IMR-90 (cell line): ENCODE measurements at regions not wholly inside any gene's neighbourhood (a gene's known extent, or its start where the extent isn't known, plus 50 kb on each side); places are given as distances from the start of the nearest gene placed in this dataset.

Source experiments
- ATAC-seq: fragments of 200-7000 bp; cut with Tn5 transposase; 2 replicates; pipeline ENCODE4 v1.9.1; 2020; ENCODE audit warnings: low read depth, mild to moderate bottlenecking, moderate library complexity
- BruUV-seq: library from RNA; stranded (reverse); fragments of 400-500 nt; replicated peaks from 2 replicates; lab custom pipeline; 2021; lab: Mats Ljungman, UMichigan
- CTCF ChIA-PET: fragments of 300-600 bp; formaldehyde crosslinking; extraction: SDS; loops from one replicate; lab custom pipeline; 2021; ENCODE audit warnings: antibody characterized with exemption; lab: Yijun Ruan, JAX
- POLR2A ChIA-PET: fragments of 300-600 bp; sonication (Branson Sonifier 250); formaldehyde crosslinking; loops from one replicate; lab custom pipeline; 2022; ENCODE audit warnings: antibody characterized with exemption; ENCODE audit not compliant: unreplicated experiment; lab: Charles Lee
- DNase-seq: peaks from one replicate; pipeline ENCODE4 v3.0.0; 2013
- H2AFZ ChIP-seq: replicated peaks from 2 replicates; pipeline ENCODE3; 2013; ENCODE audit warnings: low read length, mild to moderate bottlenecking; ENCODE audit not compliant: poor library complexity
- H2AK5ac ChIP-seq: 2 replicates; pipeline ENCODE4 v1.6.1; 2013; ENCODE audit warnings: low read depth, low read length, inconsistent platforms
- H2AK9ac ChIP-seq: replicated peaks from 2 replicates; pipeline ENCODE3; 2013; ENCODE audit warnings: mild to moderate bottlenecking, low read depth, low read length, moderate library complexity; ENCODE audit not compliant: poor library complexity
- H2BK120ac ChIP-seq: 2 replicates; pipeline ENCODE4 v1.6.1; 2013; ENCODE audit warnings: low read depth, low read length, inconsistent platforms
- H2BK15ac ChIP-seq: 3 replicates; pipeline ENCODE4 v1.6.1; 2013; ENCODE audit warnings: low read depth, low read length, inconsistent platforms
- H2BK20ac ChIP-seq: 2 replicates; pipeline ENCODE4 v1.6.1; 2013; ENCODE audit warnings: low read depth, mild to moderate bottlenecking, inconsistent platforms, low read length, moderate library complexity
- H2BK5ac ChIP-seq: 2 replicates; pipeline ENCODE4 v1.6.1; 2013; ENCODE audit warnings: mild to moderate bottlenecking, low read depth, low read length, inconsistent platforms; ENCODE audit not compliant: poor library complexity, severe bottlenecking
- H3K14ac ChIP-seq: replicated peaks from 2 replicates; pipeline ENCODE4 v1.6.1; 2013; ENCODE audit warnings: low read depth, low read length, inconsistent platforms
- H3K18ac ChIP-seq: 2 replicates; pipeline ENCODE4 v1.6.1; 2013; ENCODE audit warnings: low read depth, low read length, control low read depth
- H3K23ac ChIP-seq: 2 replicates; pipeline ENCODE4 v1.6.1; 2013; ENCODE audit warnings: low read depth, low read length, inconsistent platforms
- H3K27ac ChIP-seq: 2 replicates; pipeline ENCODE4 v1.5.1; 2013; ENCODE audit warnings: mild to moderate bottlenecking, control low read depth, low read length; ENCODE audit not compliant: insufficient read depth
- H3K27me3 ChIP-seq: 2 replicates; pipeline ENCODE4 v1.6.1; 2013; ENCODE audit warnings: low read length; ENCODE audit not compliant: control insufficient read depth, insufficient read depth
- H3K36me3 ChIP-seq: 2 replicates; pipeline ENCODE4 v1.6.1; 2013; ENCODE audit warnings: low read length, mixed read lengths; ENCODE audit not compliant: control insufficient read depth, insufficient read depth
- H3K4ac ChIP-seq: 2 replicates; pipeline ENCODE4 v1.6.1; 2013; ENCODE audit warnings: low read depth, low read length, inconsistent platforms
- H3K4me1 ChIP-seq: 2 replicates; pipeline ENCODE4 v1.6.1; 2013; ENCODE audit warnings: low read length, mixed read lengths; ENCODE audit not compliant: control insufficient read depth, insufficient read depth
- H3K4me2 ChIP-seq: 2 replicates; pipeline ENCODE4 v1.6.1; 2013; ENCODE audit warnings: low read depth, mild to moderate bottlenecking, control low read depth, low read length, moderate library complexity
- H3K4me3 ChIP-seq: 2 replicates; pipeline ENCODE4 v1.5.1; 2013; ENCODE audit warnings: low read depth, mild to moderate bottlenecking, control low read depth, low read length, moderate library complexity; ENCODE audit not compliant: insufficient read depth
- H3K56ac ChIP-seq: 2 replicates; pipeline ENCODE4 v1.6.1; 2013; ENCODE audit warnings: low read length, inconsistent platforms; ENCODE audit not compliant: insufficient read depth; ENCODE audit errors: extremely low read depth
- H3K79me1 ChIP-seq, 2 experiments: 2 replicates each; pipeline ENCODE4 v1.6.1; 2013; ENCODE audit warnings: low read length in 2 of 2, inconsistent platforms in 1 of 2, low read depth in 1 of 2
- H3K9ac ChIP-seq: 2 replicates; pipeline ENCODE4 v1.6.1; 2013; ENCODE audit warnings: low read depth, low read length, control low read depth
- H3K9me1 ChIP-seq: 2 replicates; pipeline ENCODE4 v1.6.1; 2013; ENCODE audit warnings: low read length, inconsistent platforms; ENCODE audit not compliant: insufficient read depth
- H3K9me3 ChIP-seq: 2 replicates; pipeline ENCODE4 v1.6.1; 2013; ENCODE audit warnings: low read length; ENCODE audit not compliant: control insufficient read depth, insufficient read depth
- H4K20me1 ChIP-seq: 2 replicates; pipeline ENCODE4 v1.6.1; 2013; ENCODE audit warnings: low read length, inconsistent platforms; ENCODE audit not compliant: insufficient read depth
- H4K5ac ChIP-seq: 2 replicates; pipeline ENCODE4 v1.6.1; 2013; ENCODE audit warnings: mild to moderate bottlenecking, low read depth, low read length, control low read depth
- H4K8ac ChIP-seq, 2 experiments: 2 replicates each; pipeline ENCODE4 v1.6.1; 2013; ENCODE audit warnings: low read depth in 2 of 2, low read length in 2 of 2, control low read depth in 1 of 2, inconsistent platforms in 1 of 2
- H4K91ac ChIP-seq: 2 replicates; pipeline ENCODE4 v1.6.1; 2013; ENCODE audit warnings: low read depth, low read length, inconsistent platforms; ENCODE audit not compliant: insufficient read depth
- BHLHE40 ChIP-seq: fragments of 150-350 bp; IDR thresholded peaks from 2 replicates; pipeline ENCODE4 v1.6.1; 2016; ENCODE audit warnings: mild to moderate bottlenecking, low read depth, low read length
- CEBPB ChIP-seq: IDR thresholded peaks from 2 replicates; pipeline ENCODE4 v1.6.1; 2012; ENCODE audit warnings: low read depth, low read length, improper control_type of control experiment
- CHD1 ChIP-seq: IDR thresholded peaks from 2 replicates; pipeline ENCODE4 v1.6.1; 2012; ENCODE audit warnings: low read depth, low read length, improper control_type of control experiment
- ELK1 ChIP-seq: fragments of 150-350 bp; IDR thresholded peaks from 2 replicates; pipeline ENCODE4 v1.6.1; 2016; ENCODE audit warnings: low read depth, mild to moderate bottlenecking, low read length, moderate library complexity, borderline replicate concordance
- FOS ChIP-seq: fragments of 150-350 bp; IDR thresholded peaks from 2 replicates; pipeline ENCODE4 v1.6.1; 2016; ENCODE audit warnings: low read depth, low read length
- MAFK ChIP-seq: IDR thresholded peaks from 2 replicates; pipeline ENCODE4 v1.6.1; 2012; ENCODE audit warnings: low read depth, low read length, improper control_type of control experiment
- MAZ ChIP-seq: IDR thresholded peaks from 2 replicates; pipeline ENCODE4 v1.6.1; 2012; ENCODE audit warnings: low read depth, mild to moderate bottlenecking, low read length, improper control_type of control experiment, moderate library complexity, borderline replicate concordance
- MXI1 ChIP-seq: IDR thresholded peaks from 2 replicates; pipeline ENCODE4 v1.6.1; 2012; ENCODE audit warnings: low read depth, mild to moderate bottlenecking, low read length, moderate library complexity, borderline replicate concordance
- NFE2L2 ChIP-seq: fragments of 150-350 bp; IDR thresholded peaks from 2 replicates; pipeline ENCODE4 v1.6.1; 2016; ENCODE audit warnings: low read depth, mild to moderate bottlenecking, low read length
- POLR2A ChIP-seq: IDR thresholded peaks from 2 replicates; pipeline ENCODE4 v1.6.1; 2012; ENCODE audit warnings: mild to moderate bottlenecking, low read depth, low read length
- RAD21 ChIP-seq: IDR thresholded peaks from 2 replicates; pipeline ENCODE4 v1.6.1; 2012; ENCODE audit warnings: low read length, improper control_type of control experiment
- RCOR1 ChIP-seq: IDR thresholded peaks from 2 replicates; pipeline ENCODE4 v1.6.1; 2012; ENCODE audit warnings: mild to moderate bottlenecking, low read length, improper control_type of control experiment; ENCODE audit not compliant: insufficient replicate concordance
- RFX5 ChIP-seq: IDR thresholded peaks from 2 replicates; pipeline ENCODE4 v1.8.0; 2012; ENCODE audit warnings: low read depth, mild to moderate bottlenecking, low read length, moderate library complexity
- SMC3 ChIP-seq: fragments of 150-350 bp; IDR thresholded peaks from 2 replicates; pipeline ENCODE4 v1.6.1; 2016; ENCODE audit warnings: low read depth, mild to moderate bottlenecking, antibody characterized with exemption, low read length, moderate library complexity
- WGBS, 2 experiments: methylation state at CpG; one replicate each; pipeline versions ENCODE4 v1.1.5 to v1.1.7; 2013; ENCODE audit warnings: missing lambda C conversion rate in 2 of 2; ENCODE audit not compliant: insufficient read length in 1 of 2; ENCODE audit errors: extremely low coverage in 2 of 2; 5-methylcytosine and 5-hydroxymethylcytosine counted together
- dilution Hi-C: fragments of 300-500 bp; cut with HindIII; formaldehyde crosslinking; loops from one replicate; pipeline ENCODE4 v1.14.3; 2018; ENCODE audit warnings: low sequenced_read_pairs; ENCODE audit not compliant: unreplicated experiment
- in situ Hi-C: fragments of 300-500 bp; cut with MboI; formaldehyde crosslinking; loops from 3 replicates; pipeline ENCODE4 v1.14.3; 2019; ENCODE audit warnings: low sequenced_read_pairs, inconsistent platforms, mixed read lengths
- intact Hi-C: fragments of 100-400 bp; cut with micrococcal nuclease; formaldehyde crosslinking; loops from 2 replicates; pipeline ENCODE4 v1.10.0; 2022
- TF ChIP-seq, protein P1 (sequence below): fragments of 150-350 bp; IDR thresholded peaks from 2 replicates; pipeline ENCODE4 v1.6.1; 2017; ENCODE audit warnings: mild to moderate bottlenecking, antibody characterized with exemption, low read length, low read depth

DNA sequence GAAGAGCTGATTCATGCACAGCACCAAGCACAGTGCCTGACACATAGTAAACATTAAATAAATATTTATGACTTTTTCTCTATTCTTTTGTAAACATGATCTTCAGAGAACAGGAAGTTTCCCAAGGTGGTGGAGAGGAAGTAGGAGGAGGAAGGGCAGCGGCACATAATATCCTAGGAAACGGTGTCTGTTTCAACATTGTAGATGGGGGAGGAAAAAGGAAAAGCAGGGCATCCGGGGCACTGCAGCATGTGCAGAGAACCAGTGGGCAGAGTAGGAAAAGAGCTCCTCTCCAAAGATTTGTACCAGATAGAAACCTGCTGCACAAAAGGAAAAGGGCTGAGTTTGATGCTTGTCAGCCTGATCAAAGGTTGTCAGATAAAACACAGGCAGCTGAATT is 421.7 kb upstream of the ZNF462 start:
- no peak overlapping the region for H3K9ac ChIP-seq
- H3K9me1 ChIP-seq: no peaks in the 10 kb centered on the region
- H3K4ac ChIP-seq: no peak overlapping the region
- TF ChIP-seq MAFK (no peak), NFE2L2 (no peak), CEBPB (no peak), MAZ (no peak), RFX5 (no peak), RAD21 (no peak), SMC3 (no peak), POLR2A (no peak), ELK1 (no peak), RCOR1 (no peak), BHLHE40 (no peak), MXI1 (no peak), CHD1 (no peak), FOS (no peak)
- TF ChIP-seq, protein P1, sequence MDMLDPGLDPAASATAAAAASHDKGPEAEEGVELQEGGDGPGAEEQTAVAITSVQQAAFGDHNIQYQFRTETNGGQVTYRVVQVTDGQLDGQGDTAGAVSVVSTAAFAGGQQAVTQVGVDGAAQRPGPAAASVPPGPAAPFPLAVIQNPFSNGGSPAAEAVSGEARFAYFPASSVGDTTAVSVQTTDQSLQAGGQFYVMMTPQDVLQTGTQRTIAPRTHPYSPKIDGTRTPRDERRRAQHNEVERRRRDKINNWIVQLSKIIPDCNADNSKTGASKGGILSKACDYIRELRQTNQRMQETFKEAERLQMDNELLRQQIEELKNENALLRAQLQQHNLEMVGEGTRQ: no peak
- CTCF ChIA-PET: no interaction called here
- H3K18ac ChIP-seq: no peak overlapping the region
- no peak overlapping the region for H3K27ac ChIP-seq
- H2AK5ac ChIP-seq: no peak overlapping the region
- no peaks in the 10 kb centered on the region for H3K4me1 ChIP-seq
- intact Hi-C loops (no loop called here), dilution Hi-C loops (no loop called here), in situ Hi-C loops (no loop called here)
- DNase-seq (no peak), ATAC-seq (no peak)
- no peaks in the 10 kb centered on the region for H3K36me3 ChIP-seq
- H3K4me2 ChIP-seq: no peak overlapping the region
- H2AFZ ChIP-seq: no peak overlapping the region
- H2BK20ac ChIP-seq: no peak overlapping the region
- BruUV-seq: no TSS peak
- H3K56ac ChIP-seq: no peak overlapping the region
- no peak overlapping the region for H3K14ac ChIP-seq
- H2BK5ac ChIP-seq: no peak overlapping the region
- H3K27me3 ChIP-seq: no peaks in the 10 kb centered on the region
- H3K9me3 ChIP-seq: 0 out of 2 replicates have a peak, but pooled peaks cover 2% of the 10 kb centered on the region
- H4K91ac ChIP-seq: no peak overlapping the region
- H2BK15ac ChIP-seq: no peak overlapping the region
- H3K79me1 ChIP-seq: no peaks in the 10 kb centered on the region
- no peak overlapping the region for H4K5ac ChIP-seq
- no CpG with 5 or more reads among the region's 3 CpGs for WGBS, 2 experiments
- POLR2A ChIA-PET: no interaction called here
- no peak overlapping the region for H3K4me3 ChIP-seq
- H4K20me1 ChIP-seq: no peaks in the 10 kb centered on the region
- H3K23ac ChIP-seq: no peak overlapping the region
- H2BK120ac ChIP-seq: no peak overlapping the region
- H2AK9ac ChIP-seq: no peak overlapping the region
- H4K8ac ChIP-seq: no peak overlapping the region
